ENCODE measurements at regions not wholly inside any gene's neighbourhood (a gene's known extent, or its start where the extent isn't known, plus 50 kb on each side); places are given as distances from the start of the nearest gene placed in this dataset.
A peak's percentile ranks its signal among the peaks of the same experiment; 100 is the strongest.

- TF ChIP-seq CTCF (IDR thresholded peaks at IDR 0.05; ENCODE audit: control insufficient read depth, extremely low read depth, insufficient read depth) = no peak
- no peak for DNase-seq (ENCODE audit: low read depth)
- H3K4me3 ChIP-seq (ENCODE audit: low read depth, low read length) = no peak overlapping the region
These were observed 433.1 kb downstream of the TYW1 start for GRCh38 chr7:67429735-67430134.

- DNase-seq (ENCODE audit: low read depth) = no peak
- H3K4me3 ChIP-seq (ENCODE audit: low read depth, low read length) = no peak overlapping the region
- TF ChIP-seq CTCF (IDR thresholded peaks at IDR 0.05; ENCODE audit: control insufficient read depth, extremely low read depth, insufficient read depth) = no peak
These were observed 436.1 kb downstream of the TYW1 start for GRCh38 chr7:67432536-67433234.

- H3K4me3 ChIP-seq (ENCODE audit: low read depth, low read length) = no peak overlapping the region
- no peak for TF ChIP-seq CTCF (IDR thresholded peaks at IDR 0.05; ENCODE audit: control insufficient read depth, extremely low read depth, insufficient read depth)
- DNase-seq (ENCODE audit: low read depth) = no peak
These were observed 439.4 kb downstream of the TYW1 start for GRCh38 chr7:67435894-67436535.

- H3K4me3 ChIP-seq (ENCODE audit: low read depth, low read length) = no peak overlapping the region
- DNase-seq (ENCODE audit: low read depth) = peak; percentile 84
- TF ChIP-seq CTCF (IDR thresholded peaks at IDR 0.05; ENCODE audit: control insufficient read depth, extremely low read depth, insufficient read depth) = 0 out of 2 replicates have a peak, but pooled peaks have one; percentile 10
These were observed 441.7 kb downstream of the TYW1 start for GRCh38 chr7:67438198-67438882.

GRCh38 chr7:67438913-67439505 is 442.4 kb downstream of the TYW1 start:
- TF ChIP-seq CTCF (IDR thresholded peaks at IDR 0.05; ENCODE audit: control insufficient read depth, extremely low read depth, insufficient read depth) = no peak
- H3K4me3 ChIP-seq (ENCODE audit: low read depth, low read length) = no peak overlapping the region
- no peak for DNase-seq (ENCODE audit: low read depth)

- no peak overlapping the region for H3K4me3 ChIP-seq (ENCODE audit: low read depth, low read length)
- DNase-seq (ENCODE audit: low read depth) = no peak
- TF ChIP-seq CTCF (IDR thresholded peaks at IDR 0.05; ENCODE audit: control insufficient read depth, extremely low read depth, insufficient read depth) = no peak
These were observed 443.7 kb downstream of the TYW1 start for GRCh38 chr7:67440321-67440720.

All from LNCaP clone FGC (cell line).